ENCODE measurements at regions not wholly inside any gene's neighbourhood (a gene's known extent, or its start where the extent isn't known, plus 50 kb on each side); places are given as distances from the start of the nearest gene placed in this dataset.
A peak's percentile ranks its signal among the peaks of the same experiment; 100 is the strongest.
"Not testable (repeated sequence)": the region's sequence is repeated elsewhere in the genome, so short reads cannot be mapped to it uniquely, and the experiment has no call there.

- DNase-seq: no peak
Observed at GRCh38 chr17:51347851-51348584, 87.7 kb downstream of the UTP18 start.

GRCh38 chr17:51351080-51351479 is 90.7 kb downstream of the UTP18 start:
- no peak for DNase-seq

GRCh38 chr17:51351890-51352289 is 91.5 kb downstream of the UTP18 start:
- DNase-seq: no peak

DNA sequence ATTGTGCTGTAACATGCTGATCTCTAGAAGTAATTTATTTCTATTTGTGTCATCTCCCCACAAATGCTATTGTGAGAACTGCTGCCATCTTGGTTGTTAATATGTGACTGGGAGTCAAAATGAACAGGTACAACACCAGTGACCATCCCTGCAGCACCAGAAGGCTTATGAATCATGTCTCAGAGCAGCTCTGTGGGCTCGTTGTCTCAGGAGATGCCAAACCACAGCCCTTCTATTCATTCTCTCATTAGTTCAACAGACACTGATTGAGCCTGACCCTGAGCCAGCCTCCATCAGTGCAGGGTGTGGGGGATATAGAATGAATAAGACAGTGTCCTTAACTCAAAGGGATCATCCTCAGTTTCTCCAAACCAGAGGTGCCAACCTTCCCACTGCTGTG is 92.5 kb downstream of the UTP18 start:
- no peak for DNase-seq

- DNase-seq: peak; percentile 76
Observed at GRCh38 chr17:51353296-51353695, 93.0 kb downstream of the UTP18 start.

DNA sequence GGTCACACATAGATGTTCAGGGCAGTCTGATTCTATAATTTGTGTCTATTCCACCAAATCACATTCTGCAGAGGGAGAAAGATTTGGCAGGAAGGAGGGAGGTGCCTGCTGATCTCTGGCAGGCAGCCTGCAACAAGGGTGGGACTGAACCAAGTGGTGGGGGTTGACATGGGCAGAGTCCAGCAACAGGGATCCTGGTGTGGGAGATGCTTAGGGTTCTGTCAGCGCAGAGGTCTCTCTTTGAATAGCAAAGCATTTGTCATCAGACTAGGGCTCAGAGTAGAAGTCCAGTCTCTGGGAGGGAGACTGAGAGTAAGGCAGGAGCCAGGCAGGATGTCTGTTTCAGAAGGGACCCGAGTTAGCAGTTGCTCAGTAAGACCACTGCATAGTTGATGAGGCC is 94.6 kb downstream of the UTP18 start:
- DNase-seq: no peak

DNA sequence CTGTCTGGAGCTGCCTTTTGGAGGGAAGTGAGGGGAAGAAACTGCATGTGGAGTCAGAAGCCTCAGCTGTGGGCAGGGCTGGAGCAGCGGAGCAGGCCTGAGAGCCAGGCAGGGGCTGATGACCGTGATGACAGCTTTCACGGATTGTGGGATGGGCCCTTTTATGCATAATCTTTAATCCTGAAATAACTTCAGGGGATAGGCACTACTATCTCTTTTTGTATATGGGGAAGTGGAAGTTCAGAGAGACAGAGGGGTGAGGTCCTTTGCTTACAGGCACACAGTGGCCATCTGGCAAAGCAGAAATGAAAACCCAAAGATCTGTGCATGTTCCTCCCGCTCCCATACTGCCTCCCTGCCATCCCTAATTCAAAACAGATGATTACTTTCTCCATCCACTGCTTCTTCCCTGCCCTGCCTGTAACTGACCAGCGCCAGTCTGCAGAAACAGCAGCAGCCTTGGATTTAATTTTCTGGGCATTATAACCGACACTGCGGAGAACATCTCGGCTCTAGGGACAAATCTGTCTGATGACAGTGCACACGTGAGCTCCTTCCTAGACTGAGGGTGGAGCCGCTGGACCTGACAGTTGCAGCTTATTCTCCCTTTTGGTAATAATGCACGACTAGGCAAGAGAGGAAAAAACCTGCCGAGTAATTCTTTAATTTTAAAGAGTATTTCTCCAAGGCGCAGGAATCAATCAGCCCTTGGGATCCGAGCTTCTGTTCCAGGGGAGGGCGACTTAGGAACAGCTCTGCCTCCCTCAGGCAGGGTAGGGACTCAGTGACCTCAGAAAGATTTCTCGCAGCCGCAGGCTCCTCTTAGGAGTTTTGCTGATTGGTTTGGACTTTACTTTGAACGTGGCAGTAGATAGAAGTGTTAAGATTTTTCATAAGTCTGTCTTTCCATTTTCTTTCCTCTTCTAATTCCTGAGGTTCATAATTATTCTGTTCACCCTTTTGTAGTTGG is 95.4 kb downstream of the UTP18 start:
- DNase-seq: no peak

GRCh38 chr17:51359055-51359454 is 98.7 kb downstream of the UTP18 start:
- DNase-seq: no peak

GRCh38 chr17:51362811-51363585 is 102.7 kb downstream of the UTP18 start:
- no peak for DNase-seq

- no peak for DNase-seq
Observed at GRCh38 chr17:51365090-51365489, 104.7 kb downstream of the UTP18 start.

- no peak for DNase-seq
Observed at GRCh38 chr17:51366866-51367265, 106.5 kb downstream of the UTP18 start.

GRCh38 chr17:51367836-51368235 is 107.5 kb downstream of the UTP18 start:
- not testable (repeated sequence) for DNase-seq

DNA sequence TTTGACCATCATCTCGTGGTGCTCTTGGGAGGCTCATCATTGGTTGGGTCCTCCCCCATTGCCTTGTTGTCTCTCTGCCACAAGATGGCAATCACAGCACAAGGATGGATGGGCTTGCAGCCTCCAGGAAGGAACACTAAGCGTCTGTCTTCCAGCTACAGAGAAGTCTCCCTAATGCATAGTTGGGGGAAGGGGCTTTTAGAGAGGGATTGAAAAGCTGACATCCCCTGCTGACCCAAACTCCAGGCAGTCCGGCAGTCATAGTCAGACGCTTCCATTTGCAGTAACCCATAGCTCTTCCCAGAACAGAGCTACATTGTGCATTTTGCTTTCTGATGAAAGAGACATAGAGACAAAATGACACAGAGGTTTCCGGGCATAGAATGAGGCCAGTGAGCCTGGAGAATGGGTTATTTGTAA is 111.4 kb downstream of the UTP18 start:
- DNase-seq: peak; percentile 92

DNA sequence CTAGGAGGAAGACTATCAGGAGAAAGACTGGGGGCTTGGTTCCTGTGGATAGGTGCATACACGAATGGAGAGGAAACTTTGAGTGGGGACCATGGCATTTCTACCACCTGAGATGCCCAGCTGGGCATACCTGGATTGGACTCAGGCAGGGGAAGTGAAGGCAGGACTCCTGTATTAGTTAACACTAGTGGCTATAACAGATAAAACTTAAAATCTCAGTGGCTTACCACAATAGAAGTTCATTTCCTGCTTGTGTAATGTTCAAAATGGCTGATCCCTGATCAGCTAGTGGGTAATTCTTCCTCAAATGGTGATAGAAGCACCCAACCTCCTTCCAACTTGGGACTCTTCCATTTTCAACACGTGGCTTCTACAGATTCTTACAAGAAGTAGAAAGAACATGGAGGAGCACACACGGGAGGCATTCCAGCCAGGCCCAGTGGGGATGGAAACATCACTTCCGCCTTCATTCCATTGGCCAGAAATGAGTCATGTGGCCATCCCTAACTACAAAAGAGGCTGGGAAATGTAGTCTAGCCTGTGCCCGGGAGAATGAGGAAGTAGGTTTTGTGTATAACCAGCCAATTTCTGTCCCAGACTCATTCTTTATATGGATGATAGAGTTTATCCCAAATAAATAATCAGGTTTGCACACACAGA is 112.1 kb downstream of the UTP18 start:
- no peak for DNase-seq

DNA sequence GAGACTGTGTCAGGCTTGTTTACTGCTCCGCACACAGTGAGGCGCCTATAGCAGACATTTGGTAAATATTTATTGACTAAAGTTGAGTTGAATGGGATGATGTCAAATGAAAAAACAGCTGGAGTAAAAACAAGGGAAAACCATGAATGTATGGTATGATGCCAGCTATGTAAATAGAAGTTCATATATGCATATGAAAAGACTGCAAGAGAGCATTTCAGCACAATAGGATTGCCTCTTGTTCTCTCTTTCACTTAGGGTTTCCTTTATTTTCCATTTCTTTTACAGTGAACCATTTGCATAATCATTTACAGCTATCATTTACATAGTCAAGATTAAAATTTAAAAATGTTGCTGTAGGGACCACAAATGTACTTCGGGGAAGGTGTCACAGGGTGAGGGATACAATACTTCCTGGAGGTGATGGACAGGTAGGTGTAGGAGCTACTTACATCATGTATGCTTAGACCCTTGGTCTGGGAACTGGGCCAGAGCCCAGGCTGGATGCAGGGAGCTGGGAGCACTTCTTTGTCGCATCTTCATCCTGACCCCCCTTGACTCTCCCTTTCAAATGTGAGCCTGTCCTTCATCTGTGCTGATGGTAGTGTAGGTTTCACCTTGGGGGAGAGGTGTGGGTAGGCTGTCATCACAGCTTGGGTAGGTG is 113.3 kb downstream of the UTP18 start:
- DNase-seq: no peak

GRCh38 chr17:51374209-51374608 is 113.9 kb downstream of the UTP18 start:
- DNase-seq: no peak

DNA sequence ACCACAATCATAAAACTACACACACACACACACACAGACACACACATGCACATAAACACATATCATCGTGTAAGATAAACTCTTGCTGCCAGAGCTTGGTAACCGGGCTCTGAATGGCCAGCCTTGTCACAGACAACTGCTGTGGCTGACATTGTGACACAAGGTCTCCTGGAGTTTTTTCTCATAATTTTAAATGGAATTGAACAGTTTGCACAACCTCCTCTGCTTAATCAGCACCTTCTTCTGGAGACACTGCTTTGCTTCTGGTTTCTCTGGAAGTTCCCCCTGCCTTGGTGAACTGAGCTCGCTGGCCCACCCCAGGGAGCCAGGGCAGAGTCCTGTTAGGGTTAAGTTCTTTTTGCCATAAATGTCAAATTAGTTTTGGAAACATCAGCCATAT is 115.4 kb downstream of the UTP18 start:
- no peak for DNase-seq

- DNase-seq: no peak
Observed at GRCh38 chr17:51376739-51377138, 116.4 kb downstream of the UTP18 start.

GRCh38 chr17:51381262-51381661 is 120.9 kb downstream of the UTP18 start:
- no peak for DNase-seq

DNA sequence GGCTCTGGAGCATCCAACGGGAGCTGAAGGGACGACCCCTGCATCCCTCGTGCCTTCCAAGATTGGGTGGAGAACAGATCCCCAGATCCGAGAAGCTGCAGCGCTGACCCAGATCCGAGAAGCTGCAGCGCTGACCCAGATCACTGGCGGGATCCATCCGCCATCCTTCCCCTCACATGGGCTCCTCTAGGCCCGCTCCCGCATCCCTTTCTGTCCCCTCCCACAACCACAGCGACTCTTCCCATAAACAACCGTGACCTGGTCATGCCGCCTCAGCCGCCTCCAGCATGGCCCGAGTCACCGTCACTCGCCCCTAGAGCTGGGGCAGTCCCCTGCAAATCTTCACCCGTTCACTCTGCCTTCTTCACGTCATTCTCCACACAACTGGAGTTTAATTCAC is 124.9 kb downstream of the UTP18 start:
- DNase-seq: no peak

- DNase-seq: no peak
Observed at GRCh38 chr17:51387582-51387981, 127.2 kb downstream of the UTP18 start.

GRCh38 chr17:51387986-51388385 is 127.6 kb downstream of the UTP18 start:
- no peak for DNase-seq
